COLO829 (cell line): ENCODE measurements at regions not wholly inside any gene's neighbourhood (a gene's known extent, or its start where the extent isn't known, plus 50 kb on each side); places are given as distances from the start of the nearest gene placed in this dataset.
"Not testable (repeated sequence)": the region's sequence is repeated elsewhere in the genome, so short reads cannot be mapped to it uniquely, and the experiment has no call there.

ENCODE experiments used
- DNase-seq: peaks from one replicate; pipeline ENCODE4 v3.0.0; 2012; ENCODE audit warnings: low spot score

DNA sequence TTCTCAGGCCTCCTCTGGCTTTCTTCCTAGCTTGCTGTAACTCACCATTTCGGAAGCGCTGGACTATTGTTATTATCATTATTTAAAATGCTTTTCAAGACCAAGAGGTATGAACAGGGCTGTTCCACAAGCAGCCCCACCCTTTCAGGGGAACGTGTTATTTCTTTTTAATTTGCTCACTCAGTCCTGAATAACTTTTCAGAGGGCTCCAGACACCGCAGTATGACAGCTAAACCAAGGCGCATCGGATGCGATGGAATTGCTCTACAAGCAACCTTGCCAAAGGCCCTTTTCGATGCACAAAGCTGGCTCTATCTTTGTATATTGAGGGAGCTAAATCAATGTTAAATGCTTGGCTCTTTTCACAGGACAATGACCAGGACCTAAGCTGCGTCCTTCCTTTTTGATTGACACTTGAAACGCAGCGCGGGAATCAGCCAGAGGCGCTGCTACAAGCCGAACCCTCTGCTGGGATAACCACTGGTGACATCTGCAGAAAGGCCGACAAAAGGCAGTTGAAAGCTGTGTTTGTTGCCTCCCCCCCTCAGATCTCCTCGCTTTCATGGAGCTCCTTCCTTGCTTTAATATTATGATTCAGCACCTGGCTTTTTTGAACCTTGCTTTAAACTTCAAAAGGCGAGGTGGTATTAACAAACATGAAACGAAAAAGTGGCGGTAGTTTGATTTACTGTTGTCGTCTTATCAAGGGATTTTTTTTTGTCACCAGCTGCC is 204.7 kb upstream of the PROX1 start:
- no peak for DNase-seq

DNA sequence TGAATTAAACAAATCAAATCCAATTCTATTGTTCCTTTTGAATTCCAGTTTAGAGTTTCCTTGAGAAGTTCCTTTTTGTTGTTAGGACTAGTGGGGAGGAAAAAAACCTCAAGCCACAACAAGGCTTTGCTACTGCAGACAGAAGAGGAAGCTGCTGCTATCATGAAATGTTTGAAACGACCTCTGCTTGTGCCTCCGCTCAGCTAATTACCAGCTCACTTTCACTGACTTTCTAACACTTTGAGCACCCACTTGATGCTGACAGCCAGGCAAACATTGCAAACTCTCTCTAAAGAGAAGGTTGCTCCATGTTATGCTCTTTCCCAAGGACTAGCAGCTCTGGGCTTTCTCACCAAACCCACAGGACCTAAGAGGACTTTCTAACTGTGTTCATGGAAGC is 203.9 kb upstream of the PROX1 start:
- no peak for DNase-seq

DNA sequence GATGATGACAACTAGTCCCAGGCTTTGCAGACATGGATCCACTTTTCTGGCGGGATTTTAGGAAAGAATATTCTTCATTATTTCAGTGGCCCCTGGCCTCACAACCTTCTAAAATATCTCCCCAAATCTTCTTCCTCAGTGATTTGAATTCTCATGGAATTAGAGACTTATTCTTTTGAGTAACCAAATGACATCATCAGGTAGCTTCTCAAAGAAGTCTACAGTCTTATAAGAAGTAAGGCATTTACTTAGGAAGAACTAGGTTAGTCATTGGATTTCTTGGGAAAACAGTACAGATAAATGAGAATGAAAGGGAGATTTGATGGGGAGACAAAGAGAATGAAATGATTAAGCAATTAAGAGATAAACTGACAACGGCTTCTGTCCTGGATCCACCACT is 201.1 kb upstream of the PROX1 start:
- DNase-seq = no peak

DNA sequence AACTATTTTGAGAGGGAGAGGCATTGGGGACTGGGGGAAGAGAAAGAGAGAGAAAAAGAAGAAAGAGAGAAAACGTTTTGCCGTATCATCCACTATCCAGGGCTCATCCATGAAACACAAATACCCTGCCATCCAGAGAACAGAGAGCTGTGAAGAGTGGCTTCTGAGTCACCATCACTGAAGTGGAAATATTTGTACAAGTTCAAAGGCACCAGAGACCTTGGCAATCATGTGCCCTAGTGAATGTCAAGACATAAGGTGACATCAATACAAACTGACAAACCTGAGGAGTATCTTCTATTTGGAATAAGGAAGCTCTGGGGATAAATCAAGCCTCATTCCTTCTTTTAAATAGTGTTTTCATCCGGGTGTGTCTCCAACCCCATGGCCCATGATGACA is 197.2 kb upstream of the PROX1 start:
- no peak for DNase-seq

DNA sequence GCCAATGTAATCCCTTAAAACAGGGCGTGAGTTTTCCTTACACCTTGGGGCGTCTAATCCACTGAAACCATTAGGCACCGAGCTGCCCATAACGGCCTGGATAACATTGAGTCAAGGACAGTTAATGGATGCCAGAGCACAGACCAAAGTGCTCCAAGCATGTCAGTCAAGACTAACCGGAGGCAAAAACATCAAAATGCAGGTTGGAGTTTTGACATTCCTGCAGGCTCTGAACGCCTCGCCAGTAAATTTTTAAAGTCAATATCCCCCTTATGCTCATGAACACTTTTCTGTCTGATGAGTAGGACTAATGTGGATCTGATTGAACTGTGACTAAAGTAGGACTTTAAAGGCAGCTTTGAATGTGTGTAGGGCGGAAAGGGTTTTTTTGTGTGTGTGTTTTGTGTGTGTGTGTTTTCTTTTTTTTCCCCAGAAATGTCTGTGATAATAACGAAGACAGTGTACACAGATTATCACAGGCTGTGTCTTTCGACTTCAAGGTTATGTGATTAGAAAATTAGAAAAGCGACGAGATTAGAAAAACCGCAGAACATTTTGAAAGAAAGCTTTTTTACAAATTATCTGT is 194.2 kb upstream of the PROX1 start:
- DNase-seq = no peak

DNA sequence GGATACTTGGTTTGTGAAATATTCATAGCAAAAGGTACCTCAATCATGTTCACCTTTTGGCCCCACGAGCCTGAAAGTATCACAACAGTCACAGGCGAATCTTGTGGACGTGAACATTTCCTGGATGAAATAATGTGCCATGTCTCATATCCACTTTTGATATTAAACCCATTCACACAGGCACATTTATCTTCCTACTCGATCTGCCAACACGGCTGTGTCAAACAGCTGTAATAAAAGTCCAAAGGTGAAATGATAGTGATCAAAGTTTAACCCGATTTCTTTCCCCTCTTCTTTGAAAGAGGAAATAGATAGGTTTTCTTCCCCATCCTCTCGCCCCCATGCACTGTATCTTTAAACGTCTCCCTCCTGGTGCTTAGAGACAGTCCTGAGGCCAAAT is 191.2 kb upstream of the PROX1 start:
- DNase-seq = no peak

DNA sequence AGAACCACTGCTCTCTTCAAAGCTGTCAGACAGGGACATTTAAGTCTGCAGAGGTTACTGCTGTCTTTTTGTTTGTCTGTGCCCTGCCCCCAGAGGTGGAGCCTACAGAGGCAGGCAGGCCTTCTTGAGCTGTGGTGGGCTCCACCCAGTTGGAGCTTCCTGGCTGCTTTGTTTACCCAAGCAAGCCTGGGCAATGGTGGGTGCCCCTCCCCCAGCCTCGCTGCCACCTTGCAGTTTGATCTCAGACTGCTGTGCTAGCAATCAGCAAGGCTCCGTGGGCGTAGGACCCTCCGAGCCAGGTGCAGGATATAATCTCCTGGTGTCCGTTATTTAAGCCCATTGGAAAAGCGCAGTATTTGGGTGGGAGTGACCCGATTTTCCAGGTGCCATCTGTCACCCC is 179.5 kb upstream of the PROX1 start:
- DNase-seq = not testable (repeated sequence)

DNA sequence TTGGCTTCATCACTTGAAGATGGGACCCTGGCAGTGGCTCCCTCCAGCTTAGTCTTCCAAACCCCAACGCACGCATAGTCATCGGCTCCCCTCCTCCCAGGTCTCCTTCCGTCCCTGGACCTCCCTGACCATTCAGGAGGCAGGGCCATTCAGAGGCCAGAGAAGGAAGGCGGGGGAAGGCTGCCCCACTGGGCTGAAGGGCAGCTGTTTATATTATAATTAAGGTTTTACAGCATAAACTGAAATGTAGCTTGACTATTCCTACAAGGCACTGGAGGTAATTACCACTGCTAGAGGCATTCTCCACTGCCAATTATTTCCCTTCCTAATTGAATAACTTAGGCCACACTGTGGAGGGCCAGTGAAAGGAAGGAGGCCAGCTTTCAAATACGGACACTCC is 170.6 kb upstream of the PROX1 start:
- DNase-seq = no peak

DNA sequence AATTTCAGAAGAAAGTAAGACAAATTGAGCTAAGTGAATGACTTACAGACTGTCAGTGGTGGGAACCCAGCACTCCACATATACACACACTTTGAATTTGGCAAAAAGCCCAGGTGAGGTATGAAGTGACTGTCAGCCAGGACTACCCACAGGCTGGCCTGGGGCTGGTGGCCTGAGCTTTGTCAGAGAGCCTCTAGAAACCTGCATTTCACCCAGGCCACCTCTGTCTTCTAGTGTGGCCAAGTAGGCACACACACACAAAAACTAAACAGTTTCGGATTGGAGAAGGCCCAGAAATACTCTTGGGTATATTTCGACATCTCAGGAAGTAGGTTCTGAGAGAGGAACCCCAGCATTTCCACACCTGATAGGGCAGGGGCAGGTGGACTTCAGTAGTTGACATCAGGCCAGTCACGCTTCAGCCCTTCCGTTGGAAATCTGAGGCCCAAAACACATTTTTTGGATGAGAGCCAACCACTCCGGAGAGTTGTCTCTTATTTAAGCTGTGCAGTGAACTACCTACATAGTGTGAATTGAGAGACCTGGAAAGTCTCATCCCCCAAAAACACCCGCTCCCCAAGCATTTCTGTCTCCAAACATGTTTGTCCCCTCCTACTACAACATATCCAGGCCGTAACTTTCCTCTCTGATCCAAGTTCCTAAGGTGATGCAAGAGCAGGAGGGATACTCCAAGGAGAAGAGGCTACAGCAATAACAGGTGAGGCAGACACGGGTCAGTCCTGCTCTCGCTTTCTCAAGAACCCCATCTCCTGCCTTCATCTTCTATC is 167.2 kb upstream of the PROX1 start:
- no peak for DNase-seq

DNA sequence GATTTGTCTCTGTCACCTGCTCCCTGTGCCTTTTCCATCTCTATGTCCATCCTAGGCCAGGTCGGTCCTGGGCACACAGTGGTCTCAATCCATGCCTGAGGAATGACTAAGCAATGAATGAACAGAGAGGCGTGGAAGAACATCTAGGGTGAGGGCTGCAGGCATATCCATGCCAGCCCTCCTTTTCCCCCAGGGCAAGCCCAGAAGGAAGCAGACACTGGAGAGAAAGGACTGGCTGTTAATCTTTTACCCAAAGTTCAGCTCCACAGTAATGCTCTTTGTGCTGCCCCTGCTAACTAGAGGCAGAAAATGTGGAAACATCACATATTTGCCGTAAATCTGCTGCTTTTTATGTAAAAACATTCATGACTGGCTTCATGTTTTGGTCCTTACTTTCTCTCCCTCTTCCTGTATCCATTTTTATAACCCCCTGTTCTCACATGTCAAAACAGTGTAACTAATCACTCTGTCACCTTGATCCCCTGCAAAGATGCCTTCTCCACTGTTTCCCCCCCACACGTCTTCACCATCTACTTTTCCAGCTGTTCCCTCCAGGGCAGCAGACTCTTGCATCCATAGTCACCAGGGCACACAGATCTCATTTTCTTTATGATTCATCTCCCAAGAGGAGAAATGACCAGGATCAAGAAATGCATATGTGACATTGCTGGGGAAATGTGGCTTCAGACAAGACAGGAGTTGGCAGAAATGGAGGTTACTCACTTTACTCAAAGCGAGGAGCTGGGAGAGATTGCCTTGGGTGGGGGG is 166.4 kb upstream of the PROX1 start:
- DNase-seq = peak; percentile 8

DNA sequence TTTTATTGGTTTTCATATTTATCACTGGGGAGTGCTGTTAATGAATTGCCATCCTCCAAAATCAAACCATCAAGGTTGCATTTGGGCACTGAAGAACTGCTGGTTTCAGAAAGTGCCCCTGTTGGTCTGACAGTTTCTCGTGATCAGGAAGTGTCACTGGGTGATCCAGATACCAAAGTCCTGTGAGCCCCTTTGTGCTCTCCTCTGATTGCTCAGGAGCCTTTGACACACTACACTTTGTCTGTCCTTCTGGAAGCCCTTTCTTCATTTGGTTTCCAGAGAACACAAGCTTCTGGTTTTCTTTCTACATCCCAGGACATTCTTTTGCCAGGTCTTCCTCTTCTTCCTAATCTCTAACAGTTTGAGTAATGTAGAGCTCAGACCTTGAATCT is 165.8 kb upstream of the PROX1 start:
- no peak for DNase-seq

DNA sequence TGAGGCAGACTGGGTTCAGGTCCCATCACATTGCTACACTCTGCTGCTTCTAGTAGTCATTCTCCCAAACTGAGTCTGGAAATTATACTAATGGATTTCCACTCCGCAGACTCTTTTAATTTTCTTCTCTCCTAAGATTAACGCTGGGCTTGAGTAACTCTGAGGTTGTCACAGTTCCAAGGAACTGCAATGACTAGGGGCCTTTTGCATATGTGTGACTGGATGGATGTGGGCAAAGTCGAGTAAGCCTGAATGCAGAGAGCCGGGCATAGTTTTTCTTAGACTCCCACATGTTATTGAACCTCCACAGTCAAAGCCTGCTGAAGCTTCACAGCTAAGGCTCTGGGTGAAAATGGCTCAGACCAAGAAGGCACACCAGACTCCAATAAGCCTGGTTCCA is 160.9 kb upstream of the PROX1 start:
- no peak for DNase-seq

DNA sequence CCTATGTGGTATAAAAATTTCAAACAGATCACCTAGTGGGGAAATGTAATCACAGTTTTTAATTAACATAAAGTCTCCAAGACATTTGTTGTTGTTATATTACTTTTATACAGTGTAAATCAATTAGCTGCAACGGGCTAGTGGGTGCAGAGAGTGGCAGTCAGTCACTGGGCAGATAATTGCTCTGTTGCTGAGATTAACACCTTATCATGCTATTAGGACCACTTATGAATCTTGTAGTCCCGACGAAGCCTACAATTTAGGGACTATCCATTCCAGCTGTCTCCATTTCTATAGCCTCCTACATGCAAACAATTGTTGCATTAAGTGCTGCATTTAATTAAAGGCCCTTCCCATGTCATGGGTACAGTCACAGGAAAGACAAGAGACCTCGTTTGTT is 158.9 kb upstream of the PROX1 start:
- no peak for DNase-seq

DNA sequence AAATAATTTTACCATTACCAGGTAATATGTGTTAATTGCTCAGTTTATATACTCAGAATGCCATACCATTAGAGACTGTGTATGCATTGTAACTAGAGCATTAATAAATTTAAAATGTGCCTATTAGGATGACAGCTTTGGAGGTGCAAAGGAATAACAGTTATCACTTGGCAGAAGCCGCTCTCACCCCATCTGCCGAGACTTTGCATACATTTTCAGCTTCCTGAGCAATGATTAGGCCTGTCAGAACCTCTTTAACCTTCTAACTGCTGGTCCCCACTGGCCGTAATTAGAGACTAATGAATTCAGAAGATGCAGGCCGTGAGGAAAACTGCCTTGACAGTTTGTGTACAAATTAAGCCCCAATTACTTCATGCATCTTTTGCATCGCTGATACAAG is 158.0 kb upstream of the PROX1 start:
- no peak for DNase-seq

DNA sequence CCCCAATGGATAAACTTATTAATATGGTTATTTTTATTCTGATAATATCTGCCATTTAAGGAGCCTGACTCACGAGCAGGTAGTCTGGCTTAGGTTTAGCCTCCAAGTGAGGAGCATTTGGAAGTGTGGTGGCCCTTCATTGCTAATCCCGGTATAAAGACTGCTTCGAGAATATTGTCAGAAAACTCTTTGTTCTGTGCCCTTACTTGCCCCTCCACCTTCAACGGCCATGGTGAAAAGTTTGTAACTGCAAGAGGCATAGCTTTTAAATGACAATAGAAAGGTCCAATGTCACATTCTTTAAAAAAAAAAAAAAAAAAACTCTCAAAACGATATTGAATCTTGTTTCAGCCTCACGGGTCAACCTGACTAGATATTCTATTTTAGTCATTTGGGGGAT is 157.4 kb upstream of the PROX1 start:
- no peak for DNase-seq

DNA sequence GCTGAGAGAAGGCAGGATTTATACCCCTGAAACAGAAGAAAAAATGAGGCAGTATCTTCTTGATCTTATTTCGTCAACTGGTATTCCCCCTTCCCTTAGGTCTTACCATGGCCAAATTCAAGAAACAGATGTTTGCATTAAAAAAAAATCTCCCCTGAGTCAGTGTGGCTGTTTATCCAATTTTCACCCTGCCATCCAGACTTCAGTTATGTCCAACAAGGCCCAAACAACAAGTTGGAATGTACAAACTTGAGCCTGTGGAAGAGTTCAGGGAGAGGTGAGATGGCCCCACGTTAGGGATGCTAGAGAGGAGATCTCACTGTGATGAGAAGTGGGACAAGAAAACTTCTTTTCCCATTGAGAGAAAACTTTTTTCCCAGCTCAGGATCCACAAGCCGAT is 147.2 kb upstream of the PROX1 start:
- no peak for DNase-seq

DNA sequence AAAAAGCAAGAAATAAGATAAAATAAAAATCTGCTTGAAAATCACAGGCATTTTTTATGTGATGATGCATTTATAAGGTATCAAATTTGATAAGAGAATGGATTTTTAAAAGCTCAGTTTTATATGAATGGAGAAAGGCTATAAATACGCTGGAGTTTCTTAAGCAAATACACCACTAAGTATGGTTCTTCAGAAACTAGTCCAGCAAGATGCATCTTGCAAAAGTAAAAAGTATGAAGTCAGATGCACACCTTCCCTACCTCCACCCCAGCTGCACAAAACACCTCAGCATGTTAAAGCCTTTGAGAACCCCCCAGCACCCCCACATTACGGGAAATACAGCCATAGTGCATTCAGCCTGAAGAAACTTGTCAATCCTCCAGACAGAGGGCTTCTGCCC is 143.1 kb upstream of the PROX1 start:
- DNase-seq = no peak

DNA sequence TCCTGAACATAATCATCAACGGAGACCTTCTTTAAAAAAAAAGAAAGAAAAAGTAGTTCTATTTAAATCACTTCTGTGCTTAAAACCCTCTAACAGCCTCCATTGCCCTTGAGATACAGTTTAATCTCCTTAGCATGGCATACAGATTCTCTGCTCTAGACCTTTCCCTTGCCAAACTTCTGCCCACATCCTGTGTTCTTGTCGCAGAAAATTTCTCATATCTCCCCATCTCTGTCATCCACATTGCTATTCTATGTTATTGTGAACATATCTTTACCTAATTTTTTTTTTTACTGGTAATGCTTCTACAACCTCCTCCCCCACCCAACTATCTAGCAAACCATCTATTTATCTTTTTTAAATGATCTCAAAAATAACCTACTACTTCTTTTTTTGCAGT is 135.7 kb upstream of the PROX1 start:
- no peak for DNase-seq

DNA sequence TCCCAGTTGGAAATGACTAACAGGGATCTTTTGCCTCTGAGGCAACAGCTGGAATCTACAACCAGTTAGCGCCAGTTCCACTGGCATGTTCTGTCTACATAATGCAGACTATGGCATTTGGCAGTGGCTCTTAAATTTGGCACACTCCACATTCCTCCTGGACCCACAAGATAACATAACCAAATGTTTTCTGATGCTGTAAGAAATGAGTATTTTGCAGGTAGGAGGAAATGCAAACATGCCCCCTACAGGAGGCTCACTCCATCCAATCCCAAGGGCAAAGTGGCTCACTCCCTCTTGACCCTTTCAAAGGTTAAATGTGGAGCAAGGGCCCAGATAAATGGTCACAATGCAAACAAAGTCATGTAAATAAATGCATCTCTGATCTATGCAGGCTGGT is 129.2 kb upstream of the PROX1 start:
- no peak for DNase-seq

DNA sequence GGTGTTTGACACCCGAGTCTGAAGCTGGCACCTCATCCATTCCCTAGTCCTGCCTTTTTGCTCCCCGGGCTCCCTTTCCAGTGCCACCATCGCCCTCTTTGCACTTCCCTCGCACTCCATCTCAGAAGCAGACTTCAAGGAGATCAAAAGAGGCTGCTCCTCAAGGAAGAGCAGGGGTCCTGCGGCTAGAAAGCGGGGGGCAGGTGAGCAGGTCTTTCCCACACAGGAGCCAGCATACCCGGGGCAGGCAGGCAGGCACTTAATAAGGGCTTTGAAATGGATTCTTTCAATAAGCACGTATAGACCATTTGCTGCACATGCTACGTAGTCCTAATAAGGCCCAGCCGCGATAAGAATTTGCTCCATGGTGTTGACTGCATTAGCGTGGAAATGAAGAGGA is 125.9 kb upstream of the PROX1 start:
- DNase-seq = no peak

DNA sequence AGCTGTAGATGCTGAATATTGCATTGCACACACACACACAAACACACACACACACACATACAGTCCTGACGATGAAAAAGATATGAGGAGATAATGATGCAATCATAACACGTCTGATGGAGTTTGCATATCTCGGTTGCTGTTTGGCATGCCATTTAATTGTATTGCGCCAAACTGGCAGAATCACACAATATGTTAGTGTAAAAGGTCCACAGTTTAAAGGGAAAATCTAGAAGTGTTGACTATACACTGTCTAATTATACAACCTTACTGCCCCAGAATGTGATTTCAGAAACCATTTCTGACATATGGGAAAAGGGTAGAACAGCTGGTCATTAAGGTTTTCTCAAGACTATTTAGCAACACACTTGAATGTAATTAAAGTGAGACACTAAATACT is 123.7 kb upstream of the PROX1 start:
- DNase-seq = no peak

DNA sequence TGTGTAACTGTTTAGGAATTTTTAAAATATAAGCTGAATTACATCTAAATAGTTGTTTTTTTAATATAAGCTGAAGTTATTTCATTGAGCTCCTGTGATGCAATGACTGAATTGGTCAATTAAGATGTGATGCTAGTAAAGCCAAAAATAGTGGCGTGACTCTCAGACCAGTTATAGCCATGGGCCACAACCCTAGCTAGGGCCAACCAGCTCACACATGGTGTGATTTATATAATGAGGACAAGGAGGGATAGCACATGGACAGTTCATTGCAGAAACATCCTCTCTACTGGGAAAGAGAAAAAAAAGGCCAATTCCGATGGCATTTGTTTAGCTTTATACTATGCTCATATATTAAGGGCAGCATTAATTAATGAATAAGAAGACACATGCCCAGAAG is 119.3 kb upstream of the PROX1 start:
- DNase-seq = no peak

DNA sequence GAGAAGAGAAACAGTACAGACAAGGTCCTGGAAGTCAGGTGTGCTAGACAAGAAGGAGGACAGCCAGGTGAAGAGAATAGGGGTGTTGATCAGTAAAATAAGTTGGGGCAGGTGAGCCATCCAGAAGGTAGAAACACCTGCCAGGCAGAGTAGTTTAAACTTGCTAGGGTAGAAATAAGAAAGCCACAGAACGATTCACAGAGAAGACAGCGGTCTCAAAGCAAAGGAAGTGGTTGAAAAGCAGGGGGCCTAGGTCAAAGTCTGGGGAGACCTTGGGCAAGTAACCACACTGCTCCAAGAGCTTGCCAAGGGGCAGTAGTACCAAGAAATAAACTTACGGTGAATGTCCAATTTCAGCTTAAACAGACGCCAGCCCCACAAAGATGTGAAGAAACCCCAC is 116.6 kb upstream of the PROX1 start:
- no peak for DNase-seq
